HTR-8/SVneo (cell line): ENCODE measurements at regions not wholly inside any gene's neighbourhood (a gene's known extent, or its start where the extent isn't known, plus 50 kb on each side); places are given as distances from the start of the nearest gene placed in this dataset.

Source experiments
- DNase-seq: peaks from one replicate; pipeline ENCODE4 v3.0.0; 2011; ENCODE audit warnings: low spot score, mixed read lengths; ENCODE audit not compliant: insufficient read length
- FAIRE-seq: peaks from 2 replicates; lab custom pipeline; 2011; peaks lifted over from hg19 to GRCh38; lab: Jason Lieb, UNC

GRCh38 chr2:6309415-6310255 is 556.1 kb downstream of the CMPK2 start:
- FAIRE-seq (no peak), DNase-seq (no peak)

GRCh38 chr2:6310256-6311215 is 555.2 kb downstream of the CMPK2 start:
- DNase-seq (no peak), FAIRE-seq (no peak)

GRCh38 chr2:6312367-6312766 is 553.3 kb downstream of the CMPK2 start:
- FAIRE-seq = no peak
- DNase-seq = no peak

GRCh38 chr2:6314218-6314960 is 551.3 kb downstream of the CMPK2 start:
- no peak for DNase-seq
- FAIRE-seq = no peak

- FAIRE-seq (no peak), DNase-seq (no peak)
Observed at GRCh38 chr2:6325616-6326015, 540.1 kb downstream of the CMPK2 start.

GRCh38 chr2:6326958-6327357 is 538.7 kb downstream of the CMPK2 start:
- FAIRE-seq (no peak), DNase-seq (no peak)

- FAIRE-seq = no peak
Observed at GRCh38 chr2:6336752-6337471, 528.8 kb downstream of the CMPK2 start.

GRCh38 chr2:6337472-6337820 is 528.3 kb downstream of the CMPK2 start:
- FAIRE-seq = no peak
- no peak for DNase-seq

More at GRCh38 chr2:6336752-6337471, 528.8 kb downstream of the CMPK2 start:
- DNase-seq = no peak

- FAIRE-seq = no peak
- no peak for DNase-seq
Observed at GRCh38 chr2:6341588-6342129, 524.0 kb downstream of the CMPK2 start.

GRCh38 chr2:6342273-6342920 is 523.3 kb downstream of the CMPK2 start:
- no peak for FAIRE-seq

GRCh38 chr2:6343076-6343475 is 522.6 kb downstream of the CMPK2 start:
- no peak for DNase-seq
- no peak for FAIRE-seq

More at GRCh38 chr2:6342273-6342920, 523.3 kb downstream of the CMPK2 start:
- DNase-seq = no peak

GRCh38 chr2:6352247-6352646 is 513.5 kb downstream of the CMPK2 start:
- FAIRE-seq (no peak), DNase-seq (no peak)

GRCh38 chr2:6352906-6353515 is 512.7 kb downstream of the CMPK2 start:
- FAIRE-seq (no peak), DNase-seq (no peak)

GRCh38 chr2:6353669-6354068 is 512.0 kb downstream of the CMPK2 start:
- DNase-seq = no peak
- FAIRE-seq = no peak

- no peak for FAIRE-seq
- DNase-seq = no peak
Observed at GRCh38 chr2:6354546-6354945, 511.2 kb downstream of the CMPK2 start.

- DNase-seq = no peak
- no peak for FAIRE-seq
Observed at GRCh38 chr2:6355886-6356761, 509.6 kb downstream of the CMPK2 start.

- FAIRE-seq (no peak), DNase-seq (no peak)
Observed at GRCh38 chr2:6358546-6358945, 507.2 kb downstream of the CMPK2 start.

GRCh38 chr2:6358985-6359384 is 506.7 kb downstream of the CMPK2 start:
- DNase-seq = no peak

More at GRCh38 chr2:6358985-6359384, 506.7 kb downstream of the CMPK2 start:
- no peak for FAIRE-seq
